CD4-positive, CD25-positive, alpha-beta regulatory T cell (primary cell): ENCODE measurements at regions not wholly inside any gene's neighbourhood (a gene's known extent, or its start where the extent isn't known, plus 50 kb on each side); places are given as distances from the start of the nearest gene placed in this dataset.

Experiments
- ATAC-seq, 2 donors: fragments of 150-1000 bp; cut with Tn5 transposase; one replicate each; pipeline ENCODE4 v1.10.0; 2021; ENCODE audit warnings: low read depth in 2 of 2, moderate number of reproducible peaks in 2 of 2, moderate library complexity in 1 of 2
- DNase-seq, 3 donors: peaks; one replicate each; pipeline versions ENCODE4 v3.0.0 to v3.0.0-alpha.2; 2012 to 2022; ENCODE audit warnings: mixed read lengths in 1 of 3
- H3K27ac ChIP-seq: one replicate; pipeline ENCODE4 v1.7.0; 2013; ENCODE audit warnings: mild to moderate bottlenecking, low read length; ENCODE audit not compliant: insufficient read depth, poor library complexity, severe bottlenecking
- H3K27me3 ChIP-seq: one replicate; pipeline ENCODE4 v1.7.0; 2013; ENCODE audit warnings: low read length; ENCODE audit not compliant: control insufficient read depth, insufficient read depth
- H3K36me3 ChIP-seq: one replicate; pipeline ENCODE4 v1.7.0; 2013; ENCODE audit warnings: mild to moderate bottlenecking, low read length, moderate library complexity; ENCODE audit not compliant: control insufficient read depth, insufficient read depth
- H3K4me1 ChIP-seq: 2 replicates; pipeline ENCODE4 v1.7.0; 2013; ENCODE audit warnings: mild to moderate bottlenecking, low read length; ENCODE audit not compliant: insufficient read depth, control insufficient read depth, poor library complexity, severe bottlenecking
- H3K4me3 ChIP-seq: one replicate; pipeline ENCODE4 v1.7.0; 2013; ENCODE audit warnings: low read depth, mild to moderate bottlenecking, low read length, moderate library complexity
- H3K9me3 ChIP-seq, 2 experiments: 1 replicate in 1 of 2; 2 replicates in 1 of 2; pipeline ENCODE4 v1.7.0; 2013; ENCODE audit warnings: low read length in 2 of 2, mild to moderate bottlenecking in 1 of 2, moderate library complexity in 1 of 2; ENCODE audit not compliant: control insufficient read depth in 2 of 2
- H3K27ac Mint-ChIP-seq, 3 donors: one replicate each; pipeline ENCODE4 v1.8.0; 2020 to 2022; ENCODE audit warnings: mild to moderate bottlenecking in 3 of 3, mixed read lengths in 3 of 3, moderate library complexity in 2 of 3
- H3K27me3 Mint-ChIP-seq: one replicate; pipeline ENCODE4 v1.8.0; 2022; ENCODE audit warnings: mild to moderate bottlenecking, mixed read lengths
- H3K36me3 Mint-ChIP-seq: one replicate; pipeline ENCODE4 v1.8.0; 2020; ENCODE audit warnings: mixed read lengths
- H3K4me1 Mint-ChIP-seq, 4 donors: one replicate each; pipeline ENCODE4 v1.8.0; 2020 to 2022; ENCODE audit warnings: mixed read lengths in 4 of 4, mild to moderate bottlenecking in 1 of 4
- H3K4me3 Mint-ChIP-seq, 4 donors: one replicate each; pipeline ENCODE4 v1.8.0; 2020 to 2022; ENCODE audit warnings: mild to moderate bottlenecking in 4 of 4, mixed read lengths in 4 of 4, moderate library complexity in 3 of 4
- H3K9me3 Mint-ChIP-seq, 7 donors: one replicate each; pipeline ENCODE4 v1.8.0; 2020 to 2022; ENCODE audit warnings: mixed read lengths in 7 of 7, mild to moderate bottlenecking in 3 of 7, moderate library complexity in 2 of 7

- H3K4me1 Mint-ChIP-seq = no peaks in the 10 kb centered on the region
- Histone ChIP-seq H3K27me3 (no peaks in the 10 kb centered on the region), H3K4me3 (no peak overlapping the region), H3K9me3 (no peaks in the 10 kb centered on the region), H3K36me3 (no peaks in the 10 kb centered on the region), H3K27ac (no peak overlapping the region), H3K4me1 (no peaks in the 10 kb centered on the region)
- no peaks in the 10 kb centered on the region for H3K36me3 Mint-ChIP-seq
- DNase-seq (no peak), ATAC-seq (no peak)
- no peaks in the 10 kb centered on the region for H3K9me3 Mint-ChIP-seq
- H3K27ac Mint-ChIP-seq = no peak overlapping the region
- no peak overlapping the region for H3K4me3 Mint-ChIP-seq
- no peaks in the 10 kb centered on the region for H3K27me3 Mint-ChIP-seq
Observed at GRCh38 chr18:34121200-34121721, 103.5 kb downstream of the NOL4 start.

- Mint-ChIP-seq H3K27ac (no peak overlapping the region), H3K27me3 (no peaks in the 10 kb centered on the region), H3K9me3 (no peaks in the 10 kb centered on the region), H3K36me3 (no peaks in the 10 kb centered on the region), H3K4me3 (no peak overlapping the region), H3K4me1 (no peaks in the 10 kb centered on the region)
- ATAC-seq (no peak), DNase-seq (no peak)
- Histone ChIP-seq H3K36me3 (no peaks in the 10 kb centered on the region), H3K4me1 (no peaks in the 10 kb centered on the region), H3K27ac (no peak overlapping the region), H3K9me3 (no peaks in the 10 kb centered on the region), H3K4me3 (no peak overlapping the region), H3K27me3 (no peaks in the 10 kb centered on the region)
Observed at GRCh38 chr18:34120294-34120693, 104.4 kb downstream of the NOL4 start.

- Histone ChIP-seq H3K4me1 (no peaks in the 10 kb centered on the region), H3K27me3 (no peaks in the 10 kb centered on the region), H3K27ac (no peak overlapping the region), H3K9me3 (no peaks in the 10 kb centered on the region), H3K36me3 (no peaks in the 10 kb centered on the region), H3K4me3 (no peak overlapping the region)
- Mint-ChIP-seq H3K27me3 (no peaks in the 10 kb centered on the region), H3K9me3 (peaks cover 0 to 3% (median 2%) of the 10 kb centered on the region in 7 donors), H3K27ac (no peak overlapping the region), H3K4me1 (no peaks in the 10 kb centered on the region), H3K36me3 (no peaks in the 10 kb centered on the region), H3K4me3 (no peak overlapping the region)
- no peak for DNase-seq
- no peak for ATAC-seq
Observed at GRCh38 chr18:34117319-34117718, 107.4 kb downstream of the NOL4 start.

DNA sequence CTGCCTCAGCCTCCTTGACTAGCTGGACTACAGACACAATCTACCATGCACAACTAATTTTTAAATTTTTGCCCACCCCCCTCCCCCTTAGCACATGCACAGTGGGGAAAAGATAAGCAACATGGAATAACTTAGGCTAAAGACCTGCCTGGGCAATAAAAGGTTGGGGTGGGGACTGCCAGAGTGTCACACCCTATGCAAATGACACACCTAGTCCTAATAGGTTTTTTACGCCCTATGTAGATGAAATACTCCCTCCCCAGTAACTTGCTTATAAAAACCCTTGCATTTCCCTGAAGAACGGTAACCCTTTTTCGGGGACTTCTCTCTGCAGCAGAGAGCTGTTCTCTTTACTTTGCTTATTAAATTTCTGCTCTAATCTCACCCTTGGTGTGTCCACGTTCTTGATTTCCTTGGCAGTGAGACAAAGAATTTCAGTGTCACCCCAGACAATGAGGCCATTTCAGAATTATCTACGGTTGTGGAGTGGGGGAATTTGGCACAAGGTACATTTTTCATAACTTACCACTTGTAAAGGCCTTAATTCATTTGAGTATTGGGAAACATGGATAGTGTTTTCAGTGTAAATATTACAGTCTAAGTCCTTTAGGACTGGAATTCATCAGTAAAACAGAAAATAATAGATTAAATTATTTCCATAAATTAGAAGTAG, 109.2 kb downstream of the NOL4 start:
- H3K36me3 Mint-ChIP-seq = no peaks in the 10 kb centered on the region
- no peak for ATAC-seq

DNA sequence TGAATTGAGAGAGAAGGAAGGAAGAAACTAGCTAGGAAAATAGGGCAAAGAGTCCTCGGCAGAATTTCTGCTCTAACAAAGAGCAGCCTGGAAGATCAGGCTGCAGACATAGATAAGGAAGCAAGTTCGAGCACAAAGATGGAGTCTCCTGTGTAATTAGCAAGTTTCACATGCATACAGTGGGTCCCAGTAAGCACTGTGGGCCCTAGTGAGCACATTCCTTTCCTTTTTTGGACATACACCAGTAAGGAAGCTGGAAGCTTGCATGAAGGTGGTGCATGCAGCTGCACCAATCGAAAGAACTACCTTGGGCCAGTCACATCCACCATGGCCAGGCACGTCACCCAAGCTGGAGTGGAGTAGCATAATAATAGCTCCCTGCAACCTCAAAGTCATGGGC, 109.7 kb downstream of the NOL4 start:
- Mint-ChIP-seq H3K36me3 (no peaks in the 10 kb centered on the region), H3K4me1 (no peaks in the 10 kb centered on the region), H3K4me3 (no peak overlapping the region), H3K27ac (no peak overlapping the region), H3K27me3 (no peaks in the 10 kb centered on the region), H3K9me3 (peaks cover 3 to 9% (median 4%) of the 10 kb centered on the region in 7 donors)
- Histone ChIP-seq H3K36me3 (no peaks in the 10 kb centered on the region), H3K9me3 (no peaks in the 10 kb centered on the region), H3K27me3 (no peaks in the 10 kb centered on the region), H3K4me1 (no peaks in the 10 kb centered on the region), H3K4me3 (no peak overlapping the region), H3K27ac (no peak overlapping the region)
- DNase-seq (no peak), ATAC-seq (no peak)

More for the DNA sequence above, 109.2 kb downstream of the NOL4 start:
- no peak overlapping the region for H3K27ac ChIP-seq
- H3K4me1 ChIP-seq = no peaks in the 10 kb centered on the region
- H3K4me3 ChIP-seq = no peak overlapping the region
- H3K27ac Mint-ChIP-seq = no peak overlapping the region
- no peak for DNase-seq
- H3K27me3 ChIP-seq = no peaks in the 10 kb centered on the region
- peaks cover 3 to 9% (median 4%) of the 10 kb centered on the region in 7 donors for H3K9me3 Mint-ChIP-seq
- no peaks in the 10 kb centered on the region for H3K4me1 Mint-ChIP-seq
- no peaks in the 10 kb centered on the region for H3K36me3 ChIP-seq
- no peak overlapping the region for H3K4me3 Mint-ChIP-seq
- H3K9me3 ChIP-seq = no peaks in the 10 kb centered on the region
- no peaks in the 10 kb centered on the region for H3K27me3 Mint-ChIP-seq

DNA sequence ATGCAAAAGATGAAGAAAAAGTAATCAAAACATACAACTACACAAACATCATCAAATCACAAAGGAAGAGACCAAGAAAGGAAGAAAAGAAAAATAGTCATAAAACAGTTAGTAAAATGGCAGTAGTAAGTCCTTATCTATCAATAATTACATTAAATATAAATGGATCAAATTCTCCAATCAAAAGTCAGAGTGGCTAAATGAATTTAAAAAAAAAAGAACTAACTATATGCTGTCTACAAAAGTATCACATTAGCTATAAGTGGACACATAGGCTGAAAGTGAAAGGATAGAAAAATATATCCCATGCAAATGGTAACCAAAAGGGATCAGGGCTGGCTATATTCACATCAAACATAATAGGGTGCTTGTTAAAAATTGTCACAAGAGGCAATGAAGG, 116.5 kb downstream of the NOL4 start:
- Mint-ChIP-seq H3K27me3 (no peaks in the 10 kb centered on the region), H3K4me1 (no peaks in the 10 kb centered on the region), H3K4me3 (no peak overlapping the region), H3K27ac (no peak overlapping the region), H3K9me3 (peaks cover 4 to 29% (median 7%) of the 10 kb centered on the region in 7 donors), H3K36me3 (no peaks in the 10 kb centered on the region)
- Histone ChIP-seq H3K27me3 (no peaks in the 10 kb centered on the region), H3K9me3 (peaks cover 0 to 6% of the 10 kb centered on the region in 2 experiments), H3K4me3 (no peak overlapping the region), H3K36me3 (no peaks in the 10 kb centered on the region), H3K4me1 (no peaks in the 10 kb centered on the region), H3K27ac (no peak overlapping the region)
- DNase-seq (no peak), ATAC-seq (no peak)

DNA sequence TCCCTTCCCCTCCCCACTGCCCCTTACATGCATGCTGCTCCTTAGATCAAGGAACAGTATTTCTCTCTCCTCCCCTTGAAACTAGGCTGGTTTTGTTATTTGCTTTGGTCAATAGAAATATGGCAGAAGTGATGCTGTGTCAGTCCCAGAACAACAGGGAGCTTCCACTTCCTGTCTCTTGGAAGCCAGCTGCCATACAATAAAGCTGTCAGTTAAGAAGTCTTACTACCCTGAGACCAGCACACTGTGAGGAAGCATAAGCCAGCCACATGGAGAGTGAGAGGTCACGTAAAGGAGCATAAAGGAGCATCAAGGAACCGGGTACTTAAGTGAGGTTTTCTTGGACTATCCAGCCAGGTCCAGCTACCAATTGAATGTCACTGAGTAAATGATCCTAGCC, 126.6 kb downstream of the NOL4 start:
- no peak overlapping the region for H3K4me3 Mint-ChIP-seq
- Histone ChIP-seq H3K27me3 (no peaks in the 10 kb centered on the region), H3K4me1 (no peaks in the 10 kb centered on the region), H3K36me3 (no peaks in the 10 kb centered on the region), H3K9me3 (no peaks in the 10 kb centered on the region), H3K27ac (no peak overlapping the region), H3K4me3 (no peak overlapping the region)
- no peaks in the 10 kb centered on the region for H3K4me1 Mint-ChIP-seq
- no peaks in the 10 kb centered on the region for H3K27me3 Mint-ChIP-seq
- no peaks in the 10 kb centered on the region for H3K36me3 Mint-ChIP-seq
- H3K9me3 Mint-ChIP-seq = peaks cover 0 to 6% (median 0%) of the 10 kb centered on the region in 7 donors
- DNase-seq (no peak), ATAC-seq (no peak)
- no peak overlapping the region for H3K27ac Mint-ChIP-seq

- peaks cover 0 to 6% (median 0%) of the 10 kb centered on the region in 7 donors for H3K9me3 Mint-ChIP-seq
- Histone ChIP-seq H3K27me3 (no peaks in the 10 kb centered on the region), H3K9me3 (no peaks in the 10 kb centered on the region), H3K36me3 (no peaks in the 10 kb centered on the region), H3K4me1 (no peaks in the 10 kb centered on the region), H3K4me3 (no peak overlapping the region), H3K27ac (no peak overlapping the region)
- no peak for DNase-seq
- no peaks in the 10 kb centered on the region for H3K36me3 Mint-ChIP-seq
- H3K4me1 Mint-ChIP-seq = no peaks in the 10 kb centered on the region
- H3K27ac Mint-ChIP-seq = no peak overlapping the region
- no peak overlapping the region for H3K4me3 Mint-ChIP-seq
- ATAC-seq = no peak
- no peaks in the 10 kb centered on the region for H3K27me3 Mint-ChIP-seq
Observed at GRCh38 chr18:34097312-34097711, 127.4 kb downstream of the NOL4 start.
